Neural progenitor cell (in vitro differentiated cells): ENCODE measurements at regions not wholly inside any gene's neighbourhood (a gene's known extent, or its start where the extent isn't known, plus 50 kb on each side); places are given as distances from the start of the nearest gene placed in this dataset.

Source experiments
- DNase-seq: peaks from one replicate; pipeline ENCODE4 v3.0.0-alpha.2; 2016; ENCODE audit warnings: low spot score
- H2AFZ ChIP-seq: fragments of 200-600 bp; sonication (generic); replicated peaks from 2 replicates; pipeline ENCODE4 v1.6.1; 2016; ENCODE audit warnings: antibody characterized with exemption
- H3F3A ChIP-seq: fragments of 200-600 bp; sonication (generic); 2 replicates; pipeline ENCODE4 v1.6.1; 2016; ENCODE audit warnings: antibody characterized with exemption, low read depth
- H3K27ac ChIP-seq: fragments of 200-600 bp; sonication (generic); 2 replicates; pipeline ENCODE4 v1.5.1; 2016; ENCODE audit warnings: mild to moderate bottlenecking
- H3K27me3 ChIP-seq: fragments of 200-600 bp; sonication (generic); 2 replicates; pipeline ENCODE4 v1.6.1; 2016; ENCODE audit warnings: mild to moderate bottlenecking, moderate library complexity
- H3K36me3 ChIP-seq: fragments of 200-600 bp; sonication (generic); 2 replicates; pipeline ENCODE4 v1.5.1; 2016
- H3K4me1 ChIP-seq: fragments of 200-600 bp; sonication (generic); 2 replicates; pipeline ENCODE4 v1.6.1; 2016; ENCODE audit warnings: mixed run types
- H3K4me2 ChIP-seq: fragments of 200-600 bp; sonication (generic); 2 replicates; pipeline ENCODE4 v1.6.1; 2016
- H3K4me3 ChIP-seq: fragments of 200-600 bp; sonication (generic); 2 replicates; pipeline ENCODE4 v1.5.1; 2016
- H3K79me2 ChIP-seq: fragments of 200-600 bp; sonication (generic); 2 replicates; pipeline ENCODE4 v1.6.1; 2016; ENCODE audit warnings: low read depth
- H3K9ac ChIP-seq: fragments of 200-600 bp; sonication (generic); 2 replicates; pipeline ENCODE4 v1.6.1; 2016
- H3K9me3 ChIP-seq: fragments of 200-600 bp; sonication (generic); 2 replicates; pipeline ENCODE4 v1.5.1; 2016; ENCODE audit warnings: low read depth
- H4K20me1 ChIP-seq: fragments of 200-600 bp; sonication (generic); 2 replicates; pipeline ENCODE4 v1.6.1; 2016; ENCODE audit warnings: low read depth
- H3K27ac Mint-ChIP-seq: 3 replicates; pipeline ENCODE4 v1.8.0; 2021; ENCODE audit warnings: mixed read lengths
- H3K27me3 Mint-ChIP-seq: 2 replicates; pipeline ENCODE4 v1.8.0; 2022; ENCODE audit warnings: low read depth, mild to moderate bottlenecking, inconsistent platforms, moderate library complexity, mixed read lengths; ENCODE audit not compliant: insufficient read depth
- H3K36me3 Mint-ChIP-seq: 3 replicates; pipeline ENCODE4 v1.8.0; 2021; ENCODE audit warnings: mixed read lengths
- H3K4me1 Mint-ChIP-seq: 3 replicates; pipeline ENCODE4 v1.8.0; 2021; ENCODE audit warnings: mixed read lengths
- H3K4me3 Mint-ChIP-seq: 3 replicates; pipeline ENCODE4 v1.8.0; 2021; ENCODE audit warnings: mild to moderate bottlenecking, moderate library complexity, mixed read lengths
- H3K9me3 Mint-ChIP-seq: 3 replicates; pipeline ENCODE4 v1.8.0; 2020; ENCODE audit warnings: mixed read lengths
- EZH2 ChIP-seq: fragments of 200-600 bp; sonication (generic); IDR thresholded peaks from 2 replicates; pipeline ENCODE4 v1.6.1; 2017; ENCODE audit warnings: antibody characterized with exemption, mild to moderate bottlenecking, moderate library complexity
- EZH2phosphoT487 ChIP-seq: fragments of 200-600 bp; sonication (generic); IDR thresholded peaks from 2 replicates; pipeline ENCODE4 v1.6.1; 2017; ENCODE audit warnings: antibody characterized with exemption
- TF ChIP-seq, protein P1 (sequence below): fragments of 200-600 bp; sonication (generic); IDR thresholded peaks from 2 replicates; pipeline ENCODE4 v1.5.1; 2017; ENCODE audit warnings: antibody characterized with exemption, mild to moderate bottlenecking

DNA sequence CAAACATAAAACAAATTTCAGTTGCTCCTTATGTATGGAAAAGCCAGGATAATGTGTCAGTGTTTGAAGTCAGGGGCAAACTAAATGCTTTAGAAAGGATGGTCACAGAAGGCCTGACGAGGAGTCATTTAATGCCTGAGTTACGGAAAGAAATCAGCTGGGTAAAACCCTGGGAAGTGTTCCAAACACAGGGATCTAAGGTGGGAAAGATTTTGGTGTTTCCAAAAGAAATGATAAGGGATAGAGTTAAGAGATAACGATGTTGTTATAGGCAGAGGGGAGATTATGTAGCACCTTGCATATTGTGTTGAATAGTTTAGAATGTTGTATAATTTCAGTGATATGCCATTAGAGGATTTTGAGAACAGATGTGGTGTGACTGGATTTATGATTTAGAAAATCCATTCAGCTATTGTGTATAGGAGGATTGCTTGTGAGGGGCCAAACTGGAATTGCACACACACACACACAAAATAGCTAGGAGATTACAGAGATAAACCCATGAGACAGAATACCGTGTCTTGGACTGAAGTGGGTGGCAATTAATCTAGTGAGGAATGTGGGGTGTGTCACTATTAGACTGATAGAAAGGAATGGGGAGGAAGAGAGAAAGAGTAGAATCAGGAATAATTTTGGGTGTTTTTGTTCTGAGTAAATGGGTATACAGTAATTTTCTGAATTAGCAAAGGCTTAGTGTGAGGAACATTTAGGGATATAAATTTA is 274.2 kb upstream of the DAB2 start:
- H3K27me3 Mint-ChIP-seq, result no peaks in the 10 kb centered on the region
- Histone ChIP-seq H3K4me1 (peaks cover 3% of the 10 kb centered on the region), H3K36me3 (no peaks in the 10 kb centered on the region), H3K27me3 (no peaks in the 10 kb centered on the region), H3K4me3 (no peak overlapping the region), H4K20me1 (no peaks in the 10 kb centered on the region), H3K4me2 (no peak overlapping the region), H3K9me3 (no peaks in the 10 kb centered on the region), H3K27ac (no peak overlapping the region), H3F3A (no peaks in the 10 kb centered on the region), H3K9ac (no peak overlapping the region), H2AFZ (no peak overlapping the region), H3K79me2 (no peaks in the 10 kb centered on the region)
- no peak overlapping the region for H3K27ac Mint-ChIP-seq
- no peak for DNase-seq
- H3K36me3 Mint-ChIP-seq, result no peaks in the 10 kb centered on the region
- H3K4me3 Mint-ChIP-seq, result no peak overlapping the region
- peaks cover 2% of the 10 kb centered on the region for H3K4me1 Mint-ChIP-seq
- H3K9me3 Mint-ChIP-seq, result no peaks in the 10 kb centered on the region
- TF ChIP-seq, protein P1, sequence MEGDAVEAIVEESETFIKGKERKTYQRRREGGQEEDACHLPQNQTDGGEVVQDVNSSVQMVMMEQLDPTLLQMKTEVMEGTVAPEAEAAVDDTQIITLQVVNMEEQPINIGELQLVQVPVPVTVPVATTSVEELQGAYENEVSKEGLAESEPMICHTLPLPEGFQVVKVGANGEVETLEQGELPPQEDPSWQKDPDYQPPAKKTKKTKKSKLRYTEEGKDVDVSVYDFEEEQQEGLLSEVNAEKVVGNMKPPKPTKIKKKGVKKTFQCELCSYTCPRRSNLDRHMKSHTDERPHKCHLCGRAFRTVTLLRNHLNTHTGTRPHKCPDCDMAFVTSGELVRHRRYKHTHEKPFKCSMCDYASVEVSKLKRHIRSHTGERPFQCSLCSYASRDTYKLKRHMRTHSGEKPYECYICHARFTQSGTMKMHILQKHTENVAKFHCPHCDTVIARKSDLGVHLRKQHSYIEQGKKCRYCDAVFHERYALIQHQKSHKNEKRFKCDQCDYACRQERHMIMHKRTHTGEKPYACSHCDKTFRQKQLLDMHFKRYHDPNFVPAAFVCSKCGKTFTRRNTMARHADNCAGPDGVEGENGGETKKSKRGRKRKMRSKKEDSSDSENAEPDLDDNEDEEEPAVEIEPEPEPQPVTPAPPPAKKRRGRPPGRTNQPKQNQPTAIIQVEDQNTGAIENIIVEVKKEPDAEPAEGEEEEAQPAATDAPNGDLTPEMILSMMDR, result no peak
- TF ChIP-seq EZH2phosphoT487 (no peak), EZH2 (no peak)

DNA sequence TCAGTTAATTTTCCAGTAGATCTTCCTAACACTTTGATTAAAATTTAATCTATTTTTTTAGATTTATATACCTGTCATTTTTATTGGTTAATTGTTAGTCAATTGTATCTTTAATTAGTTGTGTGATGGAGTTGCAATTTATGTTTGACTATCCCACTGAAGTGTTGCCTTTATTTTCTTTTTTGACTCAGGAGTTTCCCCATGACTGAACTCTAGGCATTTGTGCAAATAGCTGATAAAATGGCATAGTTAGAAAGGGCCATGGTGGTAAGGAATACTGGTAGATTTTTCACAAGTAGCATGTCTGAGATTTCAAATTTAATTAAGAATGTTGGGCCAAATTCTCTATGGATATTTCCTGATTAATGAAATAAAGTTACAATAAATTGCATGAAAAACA is 273.1 kb upstream of the DAB2 start:
- DNase-seq, result no peak
- H3K4me3 Mint-ChIP-seq, result no peak overlapping the region
- peaks cover 3% of the 10 kb centered on the region for H3K4me1 ChIP-seq
- no peaks in the 10 kb centered on the region for H3K36me3 ChIP-seq
- no peak overlapping the region for H3K9ac ChIP-seq
- H2AFZ ChIP-seq, result no peak overlapping the region
- H3K27me3 Mint-ChIP-seq, result no peaks in the 10 kb centered on the region
- H3F3A ChIP-seq, result no peaks in the 10 kb centered on the region
- H3K36me3 Mint-ChIP-seq, result no peaks in the 10 kb centered on the region
- no peaks in the 10 kb centered on the region for H3K9me3 ChIP-seq
- H4K20me1 ChIP-seq, result no peaks in the 10 kb centered on the region
- H3K4me3 ChIP-seq, result no peak overlapping the region
- H3K27me3 ChIP-seq, result no peaks in the 10 kb centered on the region
- no peak overlapping the region for H3K4me2 ChIP-seq
- TF ChIP-seq EZH2 (no peak), EZH2phosphoT487 (no peak)
- TF ChIP-seq, protein P1, result no peak
- no peaks in the 10 kb centered on the region for H3K79me2 ChIP-seq
- no peaks in the 10 kb centered on the region for H3K9me3 Mint-ChIP-seq
- no peak overlapping the region for H3K27ac ChIP-seq
- no peak overlapping the region for H3K27ac Mint-ChIP-seq
- H3K4me1 Mint-ChIP-seq, result peaks cover 2% of the 10 kb centered on the region

DNA sequence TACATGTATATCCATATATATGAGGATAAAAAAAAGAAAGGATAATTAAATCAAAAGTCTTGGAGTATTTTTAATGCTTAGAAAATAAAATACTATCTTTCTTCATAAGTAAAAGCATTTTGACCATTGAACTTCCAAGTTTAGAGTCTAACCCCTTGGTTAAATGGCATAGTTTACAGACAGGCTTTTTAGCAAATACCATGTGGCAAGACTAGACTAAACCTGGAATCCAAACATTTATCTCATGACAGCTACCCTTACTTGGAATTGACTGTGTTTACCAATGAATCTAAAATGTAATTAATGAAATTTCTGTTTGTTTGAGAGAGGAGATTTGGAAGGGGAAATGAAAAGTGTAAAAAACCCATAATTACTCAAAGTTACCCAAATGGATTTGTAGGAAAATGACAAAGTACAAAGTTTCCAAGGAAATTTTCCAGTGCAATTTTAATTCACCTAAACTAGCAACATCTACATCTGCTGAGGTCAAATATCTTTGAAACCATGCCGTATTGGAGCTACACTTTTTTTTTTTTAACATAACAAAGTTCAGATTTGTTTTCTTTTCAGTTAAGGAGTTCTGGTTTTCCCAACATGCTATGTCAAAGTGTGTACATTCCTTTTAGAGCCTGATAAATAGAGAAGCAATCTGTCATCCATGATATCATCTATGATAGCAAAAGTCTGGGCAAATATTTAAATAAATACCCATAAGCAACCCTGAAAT is 272.1 kb upstream of the DAB2 start:
- H3K4me2 ChIP-seq, result no peak overlapping the region
- no peak overlapping the region for H3K9ac ChIP-seq
- Mint-ChIP-seq H3K4me3 (no peak overlapping the region), H3K27me3 (no peaks in the 10 kb centered on the region), H3K36me3 (no peaks in the 10 kb centered on the region), H3K27ac (no peak overlapping the region), H3K9me3 (no peaks in the 10 kb centered on the region), H3K4me1 (peaks cover 2% of the 10 kb centered on the region)
- H3K9me3 ChIP-seq, result no peaks in the 10 kb centered on the region
- peaks cover 3% of the 10 kb centered on the region for H3K4me1 ChIP-seq
- no peak overlapping the region for H3K4me3 ChIP-seq
- H4K20me1 ChIP-seq, result no peaks in the 10 kb centered on the region
- H3F3A ChIP-seq, result no peaks in the 10 kb centered on the region
- TF ChIP-seq, protein P1, result no peak
- TF ChIP-seq EZH2 (no peak), EZH2phosphoT487 (no peak)
- no peaks in the 10 kb centered on the region for H3K27me3 ChIP-seq
- no peak for DNase-seq
- H3K36me3 ChIP-seq, result no peaks in the 10 kb centered on the region
- no peaks in the 10 kb centered on the region for H3K79me2 ChIP-seq
- no peak overlapping the region for H3K27ac ChIP-seq
- H2AFZ ChIP-seq, result no peak overlapping the region
